ENCODE measurements at regions not wholly inside any gene's neighbourhood (a gene's known extent, or its start where the extent isn't known, plus 50 kb on each side); places are given as distances from the start of the nearest gene placed in this dataset.
"Not testable (repeated sequence)": the region's sequence is repeated elsewhere in the genome, so short reads cannot be mapped to it uniquely, and the experiment has no call there.

DNA sequence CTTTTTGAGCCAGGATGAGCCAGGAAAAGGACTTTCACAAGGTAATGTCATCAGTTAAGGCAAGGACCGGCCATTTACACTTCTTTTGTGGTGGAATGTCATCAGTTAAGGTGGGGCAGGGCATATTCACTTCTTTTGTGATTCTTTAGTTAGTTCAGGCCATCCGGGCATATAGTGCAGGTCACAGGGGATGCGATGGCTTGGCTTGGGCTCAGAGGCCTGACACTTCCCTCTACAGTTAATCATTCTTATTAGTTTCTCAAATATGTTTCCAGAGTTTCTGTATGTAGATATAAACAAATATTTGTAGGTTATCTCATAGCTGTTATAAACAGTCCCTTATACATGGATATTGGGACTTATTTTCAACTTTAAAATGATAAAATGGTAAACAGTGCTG, 326.5 kb downstream of the PCDH11X start:
- TF ChIP-seq, protein P1, sequence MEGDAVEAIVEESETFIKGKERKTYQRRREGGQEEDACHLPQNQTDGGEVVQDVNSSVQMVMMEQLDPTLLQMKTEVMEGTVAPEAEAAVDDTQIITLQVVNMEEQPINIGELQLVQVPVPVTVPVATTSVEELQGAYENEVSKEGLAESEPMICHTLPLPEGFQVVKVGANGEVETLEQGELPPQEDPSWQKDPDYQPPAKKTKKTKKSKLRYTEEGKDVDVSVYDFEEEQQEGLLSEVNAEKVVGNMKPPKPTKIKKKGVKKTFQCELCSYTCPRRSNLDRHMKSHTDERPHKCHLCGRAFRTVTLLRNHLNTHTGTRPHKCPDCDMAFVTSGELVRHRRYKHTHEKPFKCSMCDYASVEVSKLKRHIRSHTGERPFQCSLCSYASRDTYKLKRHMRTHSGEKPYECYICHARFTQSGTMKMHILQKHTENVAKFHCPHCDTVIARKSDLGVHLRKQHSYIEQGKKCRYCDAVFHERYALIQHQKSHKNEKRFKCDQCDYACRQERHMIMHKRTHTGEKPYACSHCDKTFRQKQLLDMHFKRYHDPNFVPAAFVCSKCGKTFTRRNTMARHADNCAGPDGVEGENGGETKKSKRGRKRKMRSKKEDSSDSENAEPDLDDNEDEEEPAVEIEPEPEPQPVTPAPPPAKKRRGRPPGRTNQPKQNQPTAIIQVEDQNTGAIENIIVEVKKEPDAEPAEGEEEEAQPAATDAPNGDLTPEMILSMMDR (conservative IDR thresholded peaks at IDR 0.05; ENCODE audit: low read depth in 2 of 2): not testable (repeated sequence)
- not testable (repeated sequence) for TF ChIP-seq POLR2AphosphoS5 (IDR thresholded peaks at IDR 0.05; ENCODE audit: low read depth); STAT1 (IDR thresholded peaks at IDR 0.05; ENCODE audit: unreplicated experiment); EZH2 (IDR thresholded peaks at IDR 0.05; ENCODE audit: low read depth, unreplicated experiment); ZNF114 (CRISPR knock-in tag; IDR thresholded peaks at IDR 0.05); NANOG (IDR thresholded peaks at IDR 0.05; ENCODE audit: borderline replicate concordance); EZH2phosphoT487 (IDR thresholded peaks at IDR 0.05; ENCODE audit: unreplicated experiment); CREB1 (CRISPR knock-in tag; IDR thresholded peaks at IDR 0.05; ENCODE audit: low read depth)
- TF ChIP-seq, protein P2, sequence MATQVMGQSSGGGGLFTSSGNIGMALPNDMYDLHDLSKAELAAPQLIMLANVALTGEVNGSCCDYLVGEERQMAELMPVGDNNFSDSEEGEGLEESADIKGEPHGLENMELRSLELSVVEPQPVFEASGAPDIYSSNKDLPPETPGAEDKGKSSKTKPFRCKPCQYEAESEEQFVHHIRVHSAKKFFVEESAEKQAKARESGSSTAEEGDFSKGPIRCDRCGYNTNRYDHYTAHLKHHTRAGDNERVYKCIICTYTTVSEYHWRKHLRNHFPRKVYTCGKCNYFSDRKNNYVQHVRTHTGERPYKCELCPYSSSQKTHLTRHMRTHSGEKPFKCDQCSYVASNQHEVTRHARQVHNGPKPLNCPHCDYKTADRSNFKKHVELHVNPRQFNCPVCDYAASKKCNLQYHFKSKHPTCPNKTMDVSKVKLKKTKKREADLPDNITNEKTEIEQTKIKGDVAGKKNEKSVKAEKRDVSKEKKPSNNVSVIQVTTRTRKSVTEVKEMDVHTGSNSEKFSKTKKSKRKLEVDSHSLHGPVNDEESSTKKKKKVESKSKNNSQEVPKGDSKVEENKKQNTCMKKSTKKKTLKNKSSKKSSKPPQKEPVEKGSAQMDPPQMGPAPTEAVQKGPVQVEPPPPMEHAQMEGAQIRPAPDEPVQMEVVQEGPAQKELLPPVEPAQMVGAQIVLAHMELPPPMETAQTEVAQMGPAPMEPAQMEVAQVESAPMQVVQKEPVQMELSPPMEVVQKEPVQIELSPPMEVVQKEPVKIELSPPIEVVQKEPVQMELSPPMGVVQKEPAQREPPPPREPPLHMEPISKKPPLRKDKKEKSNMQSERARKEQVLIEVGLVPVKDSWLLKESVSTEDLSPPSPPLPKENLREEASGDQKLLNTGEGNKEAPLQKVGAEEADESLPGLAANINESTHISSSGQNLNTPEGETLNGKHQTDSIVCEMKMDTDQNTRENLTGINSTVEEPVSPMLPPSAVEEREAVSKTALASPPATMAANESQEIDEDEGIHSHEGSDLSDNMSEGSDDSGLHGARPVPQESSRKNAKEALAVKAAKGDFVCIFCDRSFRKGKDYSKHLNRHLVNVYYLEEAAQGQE (IDR thresholded peaks at IDR 0.05; ENCODE audit: unreplicated experiment): not testable (repeated sequence)
